ENCODE measurements at regions not wholly inside any gene's neighbourhood (a gene's known extent, or its start where the extent isn't known, plus 50 kb on each side); places are given as distances from the start of the nearest gene placed in this dataset.

DNA sequence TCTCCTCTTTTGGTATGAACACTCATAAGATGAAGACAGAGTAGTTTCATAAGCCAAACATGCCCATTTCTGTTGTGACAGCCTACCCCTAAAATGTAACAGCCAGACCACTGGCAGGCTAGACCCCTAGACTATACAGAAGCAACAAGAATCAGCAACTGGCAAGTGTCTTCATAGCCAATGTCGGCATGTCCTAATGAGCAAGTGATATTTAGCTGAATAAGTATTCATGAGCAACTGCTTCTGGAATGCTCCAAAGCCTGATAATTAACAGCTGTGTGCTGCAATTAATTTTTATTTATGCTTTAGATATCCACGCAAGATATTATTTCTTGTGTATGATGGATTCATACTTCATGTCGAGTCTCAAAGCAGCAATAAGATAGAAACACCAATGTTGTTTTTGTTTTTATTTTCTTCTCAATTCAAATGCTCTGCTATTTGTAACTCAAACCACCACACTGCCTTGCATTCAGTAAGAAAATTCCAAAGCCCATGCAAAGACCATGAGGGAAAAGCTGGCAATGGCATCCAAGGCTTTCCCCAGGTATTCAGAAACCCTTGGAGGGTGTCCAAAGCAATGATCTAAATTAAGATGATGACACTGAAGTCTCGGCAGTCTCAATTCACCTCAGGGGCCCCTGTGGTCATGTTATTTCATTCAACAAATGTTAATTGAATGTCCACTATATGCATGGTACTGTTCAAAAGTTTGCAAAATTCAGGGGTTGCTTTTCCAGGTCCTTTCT is 167.7 kb upstream of the NECTIN3 start:
- Mint-ChIP-seq H3K36me3 (ENCODE audit: low read depth) (no peaks in the 10 kb centered on the region), H3K27ac (no peak overlapping the region), H3K4me3 (no peak overlapping the region), H3K27me3 (no peaks in the 10 kb centered on the region), H3K9me3 (no peaks in the 10 kb centered on the region), H3K4me1 (no peaks in the 10 kb centered on the region)
- POLR2A ChIA-PET = no interaction called here
- CTCF ChIA-PET = no interaction called here
- no peak for DNase-seq

DNA sequence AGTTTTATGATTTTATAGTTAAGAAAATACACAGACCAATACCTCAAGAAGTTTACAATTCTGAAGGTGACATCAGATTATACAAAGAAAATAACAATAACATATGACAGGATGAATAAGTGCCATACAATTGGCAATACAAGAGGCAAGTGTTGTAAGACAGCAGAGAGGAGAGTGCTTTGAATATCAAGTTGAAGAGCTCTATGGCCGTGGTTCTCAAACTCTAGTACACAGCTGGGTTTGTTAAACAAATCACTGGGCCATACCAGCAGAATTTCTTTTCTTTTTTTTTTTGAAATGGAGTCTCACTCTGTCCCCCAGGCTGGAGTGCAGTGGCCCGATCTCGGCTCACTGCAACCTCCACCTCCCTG is 167.1 kb upstream of the NECTIN3 start:
- no peak for DNase-seq
- no peaks in the 10 kb centered on the region for H3K36me3 Mint-ChIP-seq (ENCODE audit: low read depth)
- H3K4me3 Mint-ChIP-seq = no peak overlapping the region
- H3K9me3 Mint-ChIP-seq = no peaks in the 10 kb centered on the region
- no peak overlapping the region for H3K27ac Mint-ChIP-seq
- POLR2A ChIA-PET = no interaction called here
- CTCF ChIA-PET = no interaction called here
- no peaks in the 10 kb centered on the region for H3K27me3 Mint-ChIP-seq
- H3K4me1 Mint-ChIP-seq = no peaks in the 10 kb centered on the region

DNA sequence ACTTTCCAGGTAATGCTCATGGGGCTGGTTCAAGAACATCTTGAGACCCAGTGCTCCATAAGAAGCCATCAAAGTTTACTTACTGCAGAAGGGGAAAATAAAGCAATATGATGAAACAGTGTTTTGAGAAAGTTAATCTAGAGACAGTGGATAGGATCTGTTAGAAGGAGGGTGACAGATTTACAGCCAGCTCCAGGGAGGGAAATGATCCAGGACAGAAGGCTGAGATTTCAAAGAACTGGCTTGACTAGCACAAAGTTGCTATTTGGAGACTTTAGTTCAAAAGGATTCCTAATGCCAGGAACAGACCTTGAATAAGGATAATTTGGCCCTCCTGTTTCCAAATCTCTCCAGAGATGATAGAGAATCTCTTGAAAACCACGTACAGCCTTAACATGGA is 166.5 kb upstream of the NECTIN3 start:
- Mint-ChIP-seq H3K27me3 (no peaks in the 10 kb centered on the region), H3K36me3 (ENCODE audit: low read depth) (no peaks in the 10 kb centered on the region), H3K4me3 (no peak overlapping the region), H3K9me3 (no peaks in the 10 kb centered on the region), H3K27ac (no peak overlapping the region), H3K4me1 (no peaks in the 10 kb centered on the region)
- CTCF ChIA-PET = no interaction called here
- POLR2A ChIA-PET = no interaction called here
- no peak for DNase-seq

DNA sequence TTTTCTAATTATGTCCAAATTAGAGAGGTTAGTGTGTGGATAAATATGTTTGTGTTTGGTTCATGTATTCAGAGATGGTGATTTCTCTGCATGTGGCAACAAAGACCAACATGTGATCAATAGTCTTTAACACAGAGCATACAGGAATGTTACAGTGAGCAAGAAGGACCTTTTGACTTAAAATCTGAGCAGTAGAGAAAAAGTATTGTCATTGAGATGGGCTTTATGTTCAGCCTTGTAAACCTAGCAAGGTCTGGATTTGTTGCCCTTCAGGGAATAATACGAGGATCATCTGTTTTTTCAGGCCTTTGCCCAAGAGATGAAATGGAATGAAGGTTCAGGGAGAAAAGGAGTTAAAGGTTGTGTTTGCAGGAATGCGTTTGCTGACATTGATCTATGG is 161.8 kb upstream of the NECTIN3 start:
- no peaks in the 10 kb centered on the region for H3K4me1 Mint-ChIP-seq
- no peaks in the 10 kb centered on the region for H3K9me3 Mint-ChIP-seq
- ChIA-PET CTCF (interaction anchor here (0.6 kb wide), 1 partner anchor 742 kb away, joined by 3 read pairs; no protein-coding TSS in a partner anchor), POLR2A (no interaction called here)
- no peaks in the 10 kb centered on the region for H3K27me3 Mint-ChIP-seq
- no peak for DNase-seq
- no peak overlapping the region for H3K4me3 Mint-ChIP-seq
- no peak overlapping the region for H3K27ac Mint-ChIP-seq
- H3K36me3 Mint-ChIP-seq (ENCODE audit: low read depth) = no peaks in the 10 kb centered on the region

DNA sequence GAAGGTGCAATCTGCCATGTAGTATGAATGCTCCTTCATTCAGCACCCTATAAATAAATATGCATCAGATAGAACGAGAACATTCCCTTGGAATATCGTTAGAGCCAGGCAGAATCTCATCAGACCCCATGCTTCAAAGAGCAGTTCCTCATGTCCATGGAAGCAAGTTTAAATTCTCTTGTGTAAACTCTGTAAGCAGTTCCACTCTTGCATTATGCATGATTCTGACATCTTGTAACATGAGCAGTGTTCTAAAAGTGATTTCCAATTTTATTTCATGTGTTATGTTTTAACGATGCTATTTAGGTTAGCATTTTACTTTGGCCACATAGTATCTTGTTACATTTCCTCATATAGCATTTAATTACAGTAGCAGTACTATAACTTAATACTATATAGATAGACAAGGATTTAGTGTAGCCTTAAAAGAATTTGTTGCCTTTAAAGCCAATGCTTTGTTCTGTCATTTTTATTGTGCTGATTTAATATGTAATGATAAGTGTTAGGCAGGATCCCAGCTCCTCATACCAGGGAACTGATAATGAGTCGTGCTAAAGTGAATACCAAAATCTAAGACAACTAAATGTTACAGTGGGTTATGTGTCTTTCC is 161.2 kb upstream of the NECTIN3 start:
- Mint-ChIP-seq H3K4me3 (no peak overlapping the region), H3K9me3 (no peaks in the 10 kb centered on the region)

DNA sequence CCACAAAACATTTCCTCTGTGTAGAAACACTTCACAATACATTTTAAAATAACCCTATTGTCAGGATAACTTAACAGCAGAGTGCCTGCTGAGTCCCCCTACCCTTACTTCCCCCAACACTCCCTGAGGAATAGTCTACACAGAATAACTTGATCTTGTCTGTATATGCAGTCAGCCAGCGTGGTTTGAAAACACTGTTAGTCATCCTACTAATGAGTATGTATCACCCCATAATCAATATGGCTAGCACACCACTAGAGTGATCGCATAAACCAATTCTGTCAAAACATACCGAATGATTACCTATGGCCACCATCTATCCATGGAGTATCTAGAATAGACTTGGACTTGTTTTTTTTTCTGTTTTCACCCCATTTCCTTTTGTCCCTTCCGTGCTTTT is 152.7 kb upstream of the NECTIN3 start:
- no peaks in the 10 kb centered on the region for H3K36me3 Mint-ChIP-seq (ENCODE audit: low read depth)
- ChIA-PET CTCF (no interaction called here), POLR2A (no interaction called here)
- no peaks in the 10 kb centered on the region for H3K4me1 Mint-ChIP-seq
- H3K9me3 Mint-ChIP-seq = peaks cover 5% of the 10 kb centered on the region
- no peak overlapping the region for H3K27ac Mint-ChIP-seq
- DNase-seq = no peak
- no peak overlapping the region for H3K4me3 Mint-ChIP-seq
- H3K27me3 Mint-ChIP-seq = no peaks in the 10 kb centered on the region

More for the DNA sequence above, 161.2 kb upstream of the NECTIN3 start:
- ChIA-PET POLR2A (no interaction called here), CTCF (no interaction called here)
- DNase-seq = no peak
- H3K36me3 Mint-ChIP-seq (ENCODE audit: low read depth) = no peaks in the 10 kb centered on the region
- H3K27me3 Mint-ChIP-seq = no peaks in the 10 kb centered on the region
- H3K4me1 Mint-ChIP-seq = no peaks in the 10 kb centered on the region
- no peak overlapping the region for H3K27ac Mint-ChIP-seq

DNA sequence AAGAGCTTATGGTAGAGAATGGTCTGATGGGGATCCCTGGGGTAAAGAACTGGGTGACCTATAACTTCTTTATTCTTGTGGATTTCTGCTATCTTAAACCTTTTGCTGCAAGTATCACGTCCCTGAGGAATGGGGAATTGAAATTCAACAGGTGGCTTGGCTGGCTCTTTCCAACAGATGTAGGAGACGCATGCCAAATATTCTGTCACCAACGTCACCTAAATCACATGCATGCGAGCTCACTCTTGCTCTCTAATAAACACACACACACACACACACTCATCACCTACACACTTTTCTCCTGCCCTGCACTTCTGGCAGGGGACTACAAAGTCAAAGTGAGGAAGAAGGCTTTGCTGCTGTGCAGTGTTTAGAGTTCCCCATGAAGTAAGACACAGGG is 145.8 kb upstream of the NECTIN3 start:
- Mint-ChIP-seq H3K4me3 (no peak overlapping the region), H3K27me3 (peaks cover 5% of the 10 kb centered on the region), H3K9me3 (no peaks in the 10 kb centered on the region), H3K27ac (no peak overlapping the region), H3K36me3 (ENCODE audit: low read depth) (no peaks in the 10 kb centered on the region), H3K4me1 (no peaks in the 10 kb centered on the region)
- no peak for DNase-seq
- ChIA-PET CTCF (no interaction called here), POLR2A (no interaction called here)

DNA sequence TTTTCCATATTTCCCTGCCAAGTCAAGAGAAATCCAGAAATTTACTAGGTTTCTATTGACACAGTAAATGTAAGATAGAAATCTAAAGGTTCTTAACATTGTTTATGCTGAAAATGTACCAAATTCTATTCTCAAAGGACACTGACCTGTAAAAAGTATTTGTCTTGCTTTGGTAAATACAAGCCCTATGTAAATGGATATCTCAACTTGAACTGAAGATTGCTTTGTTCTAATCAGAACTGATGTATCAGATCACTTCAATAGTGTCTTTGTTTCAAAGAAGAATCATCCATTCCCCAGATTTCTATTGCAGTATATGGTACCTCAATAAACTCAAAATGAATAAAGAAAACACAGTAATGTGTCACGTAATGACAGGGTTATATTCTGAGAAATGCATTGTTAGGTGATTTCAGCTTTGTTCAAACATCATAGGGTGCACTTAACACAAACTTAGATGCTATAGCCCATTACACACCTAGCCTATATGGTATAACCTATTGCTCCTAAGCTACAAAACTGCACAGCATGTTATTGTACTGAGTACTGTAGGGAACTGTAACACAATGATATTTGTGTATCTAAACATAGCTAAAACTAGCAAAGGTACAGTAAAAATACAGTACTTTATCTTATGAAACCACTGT is 143.5 kb upstream of the NECTIN3 start:
- H3K4me3 Mint-ChIP-seq = no peak overlapping the region
- no peaks in the 10 kb centered on the region for H3K36me3 Mint-ChIP-seq (ENCODE audit: low read depth)
- H3K27me3 Mint-ChIP-seq = peaks cover 5% of the 10 kb centered on the region
- POLR2A ChIA-PET = no interaction called here
- H3K27ac Mint-ChIP-seq = no peak overlapping the region
- no peaks in the 10 kb centered on the region for H3K9me3 Mint-ChIP-seq
- DNase-seq = no peak
- CTCF ChIA-PET = no interaction called here
- no peaks in the 10 kb centered on the region for H3K4me1 Mint-ChIP-seq

DNA sequence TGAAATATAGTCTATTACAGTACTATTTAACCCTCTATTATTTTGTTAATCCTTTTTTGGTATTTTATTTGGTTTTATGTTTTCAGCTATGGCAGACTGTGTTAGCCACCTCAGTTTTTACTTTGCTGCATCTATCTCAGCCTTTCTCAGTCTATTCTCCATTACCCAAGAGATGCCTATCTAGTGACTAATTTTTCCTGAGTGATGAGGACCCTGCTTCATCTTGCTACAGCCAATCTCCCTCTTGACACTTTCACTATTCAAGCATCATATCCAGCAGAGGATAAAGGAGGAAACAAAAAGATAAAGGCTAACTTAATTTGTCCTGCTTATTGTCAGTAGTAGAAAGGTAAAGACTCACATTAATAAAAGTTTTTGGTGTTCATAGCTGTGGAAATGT is 141.8 kb upstream of the NECTIN3 start:
- POLR2A ChIA-PET = no interaction called here
- no peaks in the 10 kb centered on the region for H3K4me1 Mint-ChIP-seq

DNA sequence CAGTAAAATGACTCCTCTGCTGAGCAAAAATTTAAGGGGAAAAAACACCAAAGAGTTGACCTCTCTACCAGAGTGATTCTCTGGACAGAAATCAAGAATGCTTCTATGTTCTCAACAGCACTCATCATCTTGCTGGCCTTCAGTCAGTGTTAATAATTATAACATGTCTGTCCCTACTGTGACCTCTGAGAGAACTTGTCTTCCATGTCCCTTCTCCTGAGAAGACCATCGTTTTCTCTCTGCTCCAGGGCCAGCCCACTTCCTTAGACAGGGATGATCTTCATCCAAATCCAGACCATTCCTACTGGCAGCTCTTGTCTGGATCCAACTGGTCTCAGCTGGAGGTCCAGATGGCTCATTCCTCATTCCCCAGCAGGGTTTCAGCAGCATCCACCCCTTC is 139.0 kb upstream of the NECTIN3 start:
- CTCF ChIA-PET = no interaction called here
- no peak overlapping the region for H3K27ac Mint-ChIP-seq
- no peak overlapping the region for H3K4me3 Mint-ChIP-seq
- no peaks in the 10 kb centered on the region for H3K9me3 Mint-ChIP-seq
- no peak for DNase-seq
- H3K36me3 Mint-ChIP-seq (ENCODE audit: low read depth) = no peaks in the 10 kb centered on the region
- no peaks in the 10 kb centered on the region for H3K4me1 Mint-ChIP-seq
- POLR2A ChIA-PET = no interaction called here
- H3K27me3 Mint-ChIP-seq = peaks cover 3% of the 10 kb centered on the region

More for the DNA sequence above, 141.8 kb upstream of the NECTIN3 start:
- no peak for DNase-seq
- Mint-ChIP-seq H3K36me3 (ENCODE audit: low read depth) (no peaks in the 10 kb centered on the region), H3K9me3 (no peaks in the 10 kb centered on the region), H3K27ac (no peak overlapping the region), H3K4me3 (no peak overlapping the region), H3K27me3 (peaks cover 6% of the 10 kb centered on the region)
- CTCF ChIA-PET = no interaction called here

DNA sequence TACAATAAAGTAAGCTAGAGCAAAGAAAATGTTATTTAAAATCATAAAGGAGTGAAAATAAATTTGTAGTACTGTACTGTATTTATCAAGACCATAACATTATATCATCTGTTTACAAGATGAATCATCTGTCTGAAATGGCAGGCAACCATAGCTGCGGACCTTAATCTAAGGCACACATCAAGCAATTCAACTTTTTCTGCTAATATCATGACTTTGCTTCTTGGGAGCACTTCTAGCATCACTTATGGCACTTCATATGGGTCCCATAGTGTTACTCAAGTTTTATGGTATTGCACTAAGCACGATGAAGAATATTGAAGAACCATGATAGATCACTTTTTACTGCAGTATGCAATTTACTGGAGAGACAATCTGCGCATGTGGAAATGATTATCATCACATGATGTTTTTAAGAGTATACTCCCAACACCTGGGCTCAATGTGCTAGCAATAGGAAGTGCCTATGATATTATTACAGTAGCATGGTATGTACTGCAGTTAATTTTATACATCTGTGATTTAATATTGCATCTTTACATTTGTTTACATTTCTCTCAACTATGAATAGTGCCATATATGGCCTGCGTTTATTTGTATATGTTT is 137.7 kb upstream of the NECTIN3 start:
- no peak overlapping the region for H3K27ac Mint-ChIP-seq
- no peak overlapping the region for H3K4me3 Mint-ChIP-seq
- POLR2A ChIA-PET = no interaction called here
- H3K9me3 Mint-ChIP-seq = no peaks in the 10 kb centered on the region
- peaks cover 3% of the 10 kb centered on the region for H3K27me3 Mint-ChIP-seq
- CTCF ChIA-PET = no interaction called here
- H3K36me3 Mint-ChIP-seq (ENCODE audit: low read depth) = no peaks in the 10 kb centered on the region
- DNase-seq = no peak
- peaks cover 4% of the 10 kb centered on the region for H3K4me1 Mint-ChIP-seq

DNA sequence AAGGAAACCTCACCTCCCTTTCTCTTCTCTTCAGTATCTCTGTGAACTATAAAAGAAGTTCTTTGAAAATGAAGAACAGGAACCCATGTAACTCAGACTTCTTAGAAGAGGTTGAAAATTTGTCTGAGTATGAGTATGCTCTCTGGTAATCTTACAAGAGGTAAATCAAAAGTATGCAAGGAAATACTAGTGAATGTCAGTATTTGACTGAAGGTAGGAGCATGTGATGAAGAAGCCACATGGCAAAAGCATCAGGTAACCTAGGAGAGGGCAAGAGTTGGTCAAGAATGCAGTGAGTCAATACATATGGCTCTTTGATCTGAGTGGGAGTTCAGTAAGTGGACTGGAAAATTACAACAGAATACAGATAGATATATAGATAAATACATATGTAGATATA is 133.0 kb upstream of the NECTIN3 start:
- Mint-ChIP-seq H3K27ac (no peak overlapping the region), H3K4me3 (no peak overlapping the region)

DNA sequence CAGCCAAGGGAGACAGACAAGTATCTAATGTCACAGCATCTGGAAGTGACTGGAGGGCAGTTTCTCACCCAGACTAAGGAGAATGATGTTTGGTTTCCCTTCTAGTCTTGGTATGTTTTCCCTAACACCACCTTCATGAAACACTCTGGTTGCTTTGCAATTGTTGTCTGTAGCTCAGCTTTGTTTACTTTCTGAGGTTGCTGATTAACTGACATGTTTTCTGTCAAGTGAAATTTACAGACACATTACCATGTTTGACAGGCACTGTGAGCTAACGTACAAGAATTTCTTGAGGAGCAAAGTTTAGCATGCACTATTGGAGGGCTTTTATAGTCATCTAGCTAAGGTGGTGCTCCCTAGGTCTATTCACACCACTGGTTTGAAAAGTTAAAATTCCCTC is 131.6 kb upstream of the NECTIN3 start:
- no peak for DNase-seq
- H3K27me3 Mint-ChIP-seq = no peaks in the 10 kb centered on the region
- ChIA-PET CTCF (no interaction called here), POLR2A (no interaction called here)
- no peak overlapping the region for H3K27ac Mint-ChIP-seq
- peaks cover 9% of the 10 kb centered on the region for H3K9me3 Mint-ChIP-seq
- peaks cover 4% of the 10 kb centered on the region for H3K4me1 Mint-ChIP-seq
- H3K4me3 Mint-ChIP-seq = no peak overlapping the region
- H3K36me3 Mint-ChIP-seq (ENCODE audit: low read depth) = no peaks in the 10 kb centered on the region

More for the DNA sequence above, 133.0 kb upstream of the NECTIN3 start:
- ChIA-PET POLR2A (no interaction called here), CTCF (no interaction called here)
- peaks cover 4% of the 10 kb centered on the region for H3K4me1 Mint-ChIP-seq
- no peaks in the 10 kb centered on the region for H3K36me3 Mint-ChIP-seq (ENCODE audit: low read depth)
- peaks cover 9% of the 10 kb centered on the region for H3K9me3 Mint-ChIP-seq
- H3K27me3 Mint-ChIP-seq = peaks cover 3% of the 10 kb centered on the region
- no peak for DNase-seq

DNA sequence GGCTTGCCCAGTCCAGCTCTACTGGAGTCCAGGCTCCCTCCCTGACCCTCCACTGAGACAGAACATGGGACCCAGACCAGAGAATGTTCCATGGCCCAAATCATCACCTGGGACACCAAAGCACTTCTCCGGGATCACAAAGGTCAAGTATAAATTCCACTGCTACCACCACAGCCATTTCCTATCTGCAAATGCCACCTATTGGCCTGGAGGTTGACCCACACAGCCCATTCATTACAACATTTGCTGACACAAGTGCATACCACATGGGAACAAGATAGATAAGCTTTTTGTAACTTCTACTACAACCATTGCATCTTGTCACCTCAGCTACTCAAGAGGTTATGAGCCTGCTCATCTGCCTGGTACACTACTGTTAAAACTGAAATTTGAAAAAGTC is 126.8 kb upstream of the NECTIN3 start:
- POLR2A ChIA-PET = no interaction called here
- no peaks in the 10 kb centered on the region for H3K27me3 Mint-ChIP-seq
- H3K9me3 Mint-ChIP-seq = peaks cover 28% of the 10 kb centered on the region
- H3K36me3 Mint-ChIP-seq (ENCODE audit: low read depth) = no peaks in the 10 kb centered on the region
- CTCF ChIA-PET = no interaction called here
- no peak overlapping the region for H3K27ac Mint-ChIP-seq
- H3K4me1 Mint-ChIP-seq = no peaks in the 10 kb centered on the region
- no peak for DNase-seq
- no peak overlapping the region for H3K4me3 Mint-ChIP-seq

Measured in activated CD4-positive, alpha-beta memory T cell treated with anti-CD3 and anti-CD28 coated beads, Interleukin-2, amount 10 ng/mL, durations not matched to agents 7 days and 5 days (primary cell).